Ovary (tissue), 7 donors: ENCODE measurements at regions not wholly inside any gene's neighbourhood (a gene's known extent, or its start where the extent isn't known, plus 50 kb on each side); places are given as distances from the start of the nearest gene placed in this dataset.

Source experiments
- DNase-seq, 5 donors: peaks; one replicate each; pipeline ENCODE4 v3.0.0-alpha.2; 2019 to 2020
- H3K27ac ChIP-seq, 2 donors: fragments of 200-600 bp; one replicate each; pipeline versions ENCODE4 v1.5.1 to v1.8.0; 2019 to 2022
- H3K27me3 ChIP-seq: fragments of 200-600 bp; one replicate; pipeline ENCODE4 v1.8.0; 2022
- H3K36me3 ChIP-seq: fragments of 200-600 bp; sonication (generic); one replicate; pipeline ENCODE4 v1.5.1; 2019
- H3K4me1 ChIP-seq: one replicate; pipeline ENCODE4 v1.8.1; 2013; ENCODE audit warnings: mild to moderate bottlenecking, moderate library complexity; ENCODE audit not compliant: insufficient read depth
- H3K4me3 ChIP-seq: fragments of 200-600 bp; sonication (generic); one replicate; pipeline ENCODE4 v1.5.1; 2017
- H3K9me3 ChIP-seq, 2 donors: fragments of 200-600 bp in 1 of 2; sonication (generic) in 1 of 2; one replicate each; pipeline versions ENCODE4 v1.5.1 to v1.8.1; 2013 to 2019; ENCODE audit warnings: mild to moderate bottlenecking in 1 of 2, moderate library complexity in 1 of 2
- CTCF ChIP-seq, 3 donors: fragments of 450-650 bp in 2 of 3; fragments of 200-600 bp in 1 of 3; IDR thresholded peaks; one replicate each; pipeline versions ENCODE4 v1.5.1 to v1.8.0; 2016 to 2022; ENCODE audit warnings: antibody characterized with exemption in 3 of 3, mild to moderate bottlenecking in 1 of 3
- EP300 ChIP-seq: sonication (generic); formaldehyde crosslinking; IDR thresholded peaks from one replicate; pipeline ENCODE4 v1.6.1; 2017; ENCODE audit warnings: antibody characterized with exemption
- POLR2A ChIP-seq: fragments of 450-650 bp; IDR thresholded peaks from one replicate; pipeline ENCODE4 v1.6.1; 2017; ENCODE audit warnings: antibody characterized with exemption, mild to moderate bottlenecking, moderate library complexity
- WGBS, 3 donors: extraction: QIAGEN DNeasy Blood & Tissue Kit in 1 of 3; methylation state at CpG; one replicate each; pipeline versions ENCODE4 v1.1.5 to v1.1.7; 2013 to 2017; 5-methylcytosine and 5-hydroxymethylcytosine counted together
- intact Hi-C, 4 donors: fragments of 100-400 bp; cut with DNase I; formaldehyde crosslinking; loops; one replicate each; pipeline versions ENCODE4 v1.11.0 to v1.15.1; 2022 to 2023
- donor health status: DM: no; HTN: no; CAD: no; lungs with moderate emphysema.
- donor health status: DM: no; HTN: no; CAD: no.
- donor health status: Bipolar disorder and iron deficiency.
- donor health status: DM: no; HTN: no; CAD: no.
- donor health status: DM: yes; HTN: yes; CAD: no.

- 88 to 98% (median 91%) methylated on average over 1 of the region's 1 CpG for WGBS, 3 donors
- Histone ChIP-seq H3K27ac (no peak overlapping the region), H3K4me3 (no peak overlapping the region), H3K9me3 (no peaks in the 10 kb centered on the region), H3K4me1 (no peaks in the 10 kb centered on the region), H3K27me3 (no peaks in the 10 kb centered on the region), H3K36me3 (no peaks in the 10 kb centered on the region)
- intact Hi-C loops = no loop called here
- no peak for DNase-seq
- no peak for TF ChIP-seq EP300
- TF ChIP-seq CTCF (IDR thresholded peaks at IDR 0.05) = no peak
- TF ChIP-seq POLR2A = no peak
Observed at GRCh38 chr7:15929411-15929810, 242.9 kb upstream of the MEOX2 start.

GRCh38 chr7:15925608-15926007 lies 239.1 kb upstream of the MEOX2 start:
- no peak for TF ChIP-seq POLR2A
- no peak for TF ChIP-seq CTCF (IDR thresholded peaks at IDR 0.05)
- no peak for TF ChIP-seq EP300
- H3K27me3 ChIP-seq = no peaks in the 10 kb centered on the region
- H3K27ac ChIP-seq = no peak overlapping the region
- DNase-seq = no peak
- intact Hi-C loops = no loop called here
- no peaks in the 10 kb centered on the region for H3K4me1 ChIP-seq
- 92 to 96% (median 92%) methylated on average over 1 of the region's 1 CpG for WGBS, 3 donors
- H3K4me3 ChIP-seq = no peak overlapping the region
- no peaks in the 10 kb centered on the region for H3K36me3 ChIP-seq
- H3K9me3 ChIP-seq = no peaks in the 10 kb centered on the region

- TF ChIP-seq POLR2A = no peak
- TF ChIP-seq CTCF (IDR thresholded peaks at IDR 0.05) = no peak
- no peak for TF ChIP-seq EP300
- 92 to 96% (median 95%) methylated on average over 1 of the region's 1 CpG for WGBS, 3 donors
- intact Hi-C loops = no loop called here
- Histone ChIP-seq H3K27me3 (no peaks in the 10 kb centered on the region), H3K4me1 (no peaks in the 10 kb centered on the region), H3K9me3 (no peaks in the 10 kb centered on the region), H3K27ac (no peak overlapping the region), H3K4me3 (no peak overlapping the region), H3K36me3 (no peaks in the 10 kb centered on the region)
- DNase-seq = no peak
Observed at GRCh38 chr7:15924910-15925309, 238.4 kb upstream of the MEOX2 start.

- Histone ChIP-seq H3K27me3 (no peaks in the 10 kb centered on the region), H3K27ac (no peak overlapping the region), H3K36me3 (no peaks in the 10 kb centered on the region), H3K9me3 (no peaks in the 10 kb centered on the region), H3K4me1 (no peaks in the 10 kb centered on the region), H3K4me3 (no peak overlapping the region)
- intact Hi-C loops = no loop called here
- no peak for TF ChIP-seq CTCF (IDR thresholded peaks at IDR 0.05)
- no peak for TF ChIP-seq EP300
- no peak for TF ChIP-seq POLR2A
- DNase-seq = no peak
Observed at GRCh38 chr7:15922002-15922401, 235.5 kb upstream of the MEOX2 start.

GRCh38 chr7:15921576-15921975 lies 235.1 kb upstream of the MEOX2 start:
- Histone ChIP-seq H3K36me3 (no peaks in the 10 kb centered on the region), H3K9me3 (no peaks in the 10 kb centered on the region), H3K4me3 (no peak overlapping the region), H3K27me3 (no peaks in the 10 kb centered on the region), H3K27ac (no peak overlapping the region), H3K4me1 (no peaks in the 10 kb centered on the region)
- intact Hi-C loops = no loop called here
- no peak for DNase-seq
- no peak for TF ChIP-seq CTCF (IDR thresholded peaks at IDR 0.05)
- TF ChIP-seq POLR2A = no peak
- no peak for TF ChIP-seq EP300
- WGBS, 3 donors = 77 to 83% (median 81%) methylated on average over 3 of the region's 3 CpGs
